DMS53 treated with DMSO at 0.1 percent for 48 hours (cell line): ENCODE measurements at regions not wholly inside any gene's neighbourhood (a gene's known extent, or its start where the extent isn't known, plus 50 kb on each side); places are given as distances from the start of the nearest gene placed in this dataset.
"Not testable (repeated sequence)": the region's sequence is repeated elsewhere in the genome, so short reads cannot be mapped to it uniquely, and the experiment has no call there.

ENCODE experiments used
- DNase-seq: peaks from one replicate; lab custom pipeline; 2025; ENCODE audit not compliant: unreplicated experiment; lab: John Stamatoyannopoulos, UW

- no peak for DNase-seq
Measured at GRCh38 chr2:199040522-199040921, 417.2 kb downstream of the SATB2 start.

- not testable (repeated sequence) for DNase-seq
Measured at GRCh38 chr2:199033761-199034160, 424.0 kb downstream of the SATB2 start.

GRCh38 chr2:199025146-199025545 lies 432.6 kb downstream of the SATB2 start:
- no peak for DNase-seq

DNA sequence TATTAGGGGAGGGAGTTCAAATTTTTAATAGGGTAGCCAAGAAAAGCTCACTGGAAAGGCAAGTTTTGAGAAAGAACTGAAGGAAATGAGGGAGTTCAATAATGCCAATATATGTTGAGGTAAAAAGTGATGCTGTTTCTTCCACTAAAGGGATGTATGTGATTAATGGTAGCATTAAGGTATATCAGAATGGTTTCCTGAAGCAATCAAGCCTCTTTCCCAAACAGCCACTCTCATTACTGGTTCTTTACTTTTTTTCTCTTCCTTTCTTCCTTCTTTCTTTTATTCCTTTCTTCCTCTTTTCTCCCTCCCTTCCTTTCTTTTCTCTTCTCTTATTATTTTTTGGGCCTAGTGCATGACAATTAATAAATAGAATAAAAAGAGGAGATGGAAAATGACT lies 433.5 kb downstream of the SATB2 start:
- DNase-seq, result no peak

- DNase-seq, result peak; percentile 41
Measured at GRCh38 chr2:199019898-199020507, 437.7 kb downstream of the SATB2 start.

- no peak for DNase-seq
Measured at GRCh38 chr2:199018826-199019225, 438.9 kb downstream of the SATB2 start.

DNA sequence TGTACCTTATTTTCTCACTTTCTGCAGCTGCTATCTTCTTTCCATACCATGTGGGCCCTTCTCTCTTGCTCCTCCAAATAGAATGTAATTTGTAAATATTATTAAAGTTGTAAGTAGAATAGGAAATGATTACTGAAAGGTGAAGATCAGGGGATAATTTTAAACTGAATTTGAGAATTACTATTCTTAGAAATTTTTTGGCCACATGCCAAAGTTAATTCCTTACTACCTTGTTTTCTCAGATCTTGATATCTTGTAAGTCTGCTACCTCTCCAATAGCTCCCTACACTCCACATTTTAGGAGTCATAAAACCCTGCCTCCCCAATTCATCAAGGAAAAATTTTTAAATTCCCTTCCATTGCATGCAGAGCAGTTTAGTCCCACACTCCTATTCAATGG lies 442.7 kb downstream of the SATB2 start:
- no peak for DNase-seq

- DNase-seq, result no peak
Measured at GRCh38 chr2:199014226-199014625, 443.5 kb downstream of the SATB2 start.

DNA sequence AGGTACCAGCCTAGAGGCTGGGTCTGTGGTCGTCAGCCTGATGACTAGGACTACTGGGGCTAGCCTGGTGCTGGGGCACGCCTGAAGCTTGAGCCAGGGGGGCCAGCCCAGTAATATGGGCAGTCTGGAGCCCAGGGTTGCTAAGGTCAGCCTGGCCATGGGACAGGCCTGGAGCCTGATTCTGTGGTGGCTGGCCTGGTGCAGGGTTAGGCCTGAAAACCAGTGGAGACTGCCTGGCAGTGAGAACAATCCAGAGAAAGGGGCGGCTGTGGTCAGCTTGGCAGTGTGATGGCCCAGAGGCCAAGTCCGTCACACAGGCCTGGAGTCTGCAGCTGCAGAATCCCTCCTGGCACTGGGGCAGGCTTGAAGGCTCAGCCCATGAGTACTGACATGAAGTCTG lies 445.8 kb downstream of the SATB2 start:
- DNase-seq, result no peak

DNA sequence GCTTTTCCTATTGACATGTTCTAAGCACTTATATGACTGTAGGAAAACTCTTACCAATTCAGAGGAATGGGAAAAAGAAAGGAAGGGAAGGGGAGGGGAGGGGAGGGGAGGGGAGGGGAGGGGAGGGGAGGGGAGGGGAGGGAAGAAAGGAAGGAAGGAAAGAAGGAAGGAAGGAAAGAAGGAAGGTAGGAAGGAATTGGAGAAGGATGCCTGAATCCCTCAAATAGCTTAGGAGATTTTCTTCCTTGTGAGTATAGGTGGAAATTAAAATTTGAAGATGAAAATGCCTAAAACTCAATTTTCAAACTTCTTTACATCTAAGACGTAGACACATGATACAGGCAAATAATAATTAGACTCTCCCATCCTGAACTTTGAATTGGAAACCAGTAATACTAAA lies 463.1 kb downstream of the SATB2 start:
- no peak for DNase-seq

DNA sequence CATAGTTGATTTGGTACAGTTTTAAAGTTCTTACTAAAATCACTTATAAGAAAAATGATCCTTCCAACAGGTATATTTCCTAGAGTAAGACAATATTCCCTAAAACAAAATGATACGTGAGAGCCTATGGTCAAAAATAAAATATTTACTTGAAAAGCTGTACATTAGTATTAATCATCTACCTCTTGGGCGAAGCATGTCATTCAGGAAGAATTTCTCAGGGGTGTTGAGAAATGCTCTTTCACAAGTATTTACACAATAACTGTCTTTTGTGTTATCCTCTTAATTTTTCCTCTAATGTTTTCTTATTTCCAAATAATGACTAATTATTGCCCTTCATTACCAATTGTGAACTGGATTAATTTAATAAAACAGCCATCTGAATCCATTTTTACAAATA lies 466.3 kb downstream of the SATB2 start:
- DNase-seq, result no peak

DNA sequence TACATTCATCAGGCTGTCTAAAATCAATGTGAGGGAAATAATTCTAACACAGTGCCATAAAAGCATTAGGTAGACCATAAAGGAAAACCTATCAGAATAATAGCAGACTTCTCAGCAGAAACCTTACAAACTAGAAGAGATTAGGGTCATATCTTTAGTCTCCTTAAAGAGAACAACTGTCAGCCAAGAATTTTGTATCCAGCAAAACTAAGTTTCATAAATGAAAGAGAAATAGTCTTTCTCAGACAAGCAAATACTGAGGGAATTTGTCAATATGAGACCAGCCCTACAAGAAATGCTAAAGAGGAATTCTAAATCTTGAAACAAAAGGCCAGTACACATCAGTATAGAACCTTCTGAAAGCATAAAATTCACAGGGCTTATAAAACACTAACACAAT lies 482.0 kb downstream of the SATB2 start:
- DNase-seq, result no peak

DNA sequence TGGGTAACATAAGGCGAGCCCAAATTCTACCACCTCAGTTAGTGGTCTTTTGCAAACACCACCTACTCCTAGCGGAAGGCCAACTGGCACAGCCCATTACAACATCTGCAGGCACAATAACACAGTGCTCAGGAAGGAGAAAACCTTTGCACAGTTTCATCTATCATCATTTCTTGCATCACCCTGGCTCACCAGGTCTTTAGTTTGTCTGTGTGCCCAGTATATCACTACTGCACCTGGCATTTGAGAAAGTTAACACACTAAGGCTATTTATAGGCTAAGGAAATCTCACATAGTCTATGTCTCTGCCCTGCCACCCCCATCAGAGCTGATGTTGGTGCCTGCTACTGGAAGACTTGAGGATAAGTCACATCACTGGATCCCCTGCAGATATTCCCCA lies 484.0 kb downstream of the SATB2 start:
- no peak for DNase-seq

- DNase-seq, result no peak
Measured at GRCh38 chr2:198973181-198973580, 484.6 kb downstream of the SATB2 start.

GRCh38 chr2:198968545-198968944 lies 489.2 kb downstream of the SATB2 start:
- DNase-seq, result no peak

DNA sequence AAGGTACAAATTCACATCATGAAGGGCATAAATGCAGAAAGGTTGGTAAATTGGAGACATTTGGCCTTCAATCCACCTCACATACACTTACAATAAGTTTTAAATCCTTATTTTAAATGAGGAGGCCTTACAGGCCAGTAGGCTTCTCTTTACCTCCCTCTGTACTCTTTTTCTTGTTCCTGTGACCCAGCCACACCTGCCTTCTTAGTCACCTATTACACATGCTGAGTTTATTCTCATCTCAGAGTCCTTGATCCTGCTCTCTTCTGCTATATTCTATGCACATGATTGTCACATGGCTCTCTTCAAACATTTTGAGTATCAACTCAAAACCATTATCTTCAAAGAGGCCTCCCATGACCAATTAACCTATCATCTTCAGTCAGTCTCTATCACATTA lies 491.5 kb downstream of the SATB2 start:
- peak; percentile 3 for DNase-seq

- no peak for DNase-seq
Measured at GRCh38 chr2:198961547-198961946, 496.2 kb downstream of the SATB2 start.

- no peak for DNase-seq
Measured at GRCh38 chr2:198957181-198957580, 500.6 kb downstream of the SATB2 start.

DNA sequence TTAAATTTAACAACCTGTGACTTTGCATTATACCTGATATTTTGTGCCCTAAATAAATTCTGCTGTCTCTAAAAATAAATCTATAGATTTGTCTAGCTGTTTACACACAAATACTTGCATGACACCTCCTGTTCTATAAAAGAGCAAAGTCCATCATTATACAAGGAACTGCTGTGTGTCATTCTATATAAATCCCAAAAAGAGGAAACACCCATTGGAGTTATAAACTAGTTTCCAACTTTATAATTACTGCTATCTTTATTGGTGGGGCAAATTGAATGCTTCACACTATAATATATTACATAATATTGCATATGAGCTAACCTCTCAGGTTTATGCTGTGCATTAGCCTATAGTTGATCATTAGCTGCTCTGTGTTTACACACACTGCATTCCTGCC lies 504.4 kb downstream of the SATB2 start:
- no peak for DNase-seq

GRCh38 chr2:198950803-198951202 lies 506.9 kb downstream of the SATB2 start:
- no peak for DNase-seq

- no peak for DNase-seq
Measured at GRCh38 chr2:198945496-198945895, 512.2 kb downstream of the SATB2 start.

GRCh38 chr2:198930170-198930569 lies 527.6 kb downstream of the SATB2 start:
- no peak for DNase-seq

GRCh38 chr2:198928026-198928425 lies 529.7 kb downstream of the SATB2 start:
- DNase-seq, result no peak
